HG03095 (cell line): ENCODE measurements at regions not wholly inside any gene's neighbourhood (a gene's known extent, or its start where the extent isn't known, plus 50 kb on each side); places are given as distances from the start of the nearest gene placed in this dataset.

Experiments
- ATAC-seq: cut with Tn5 transposase; IDR thresholded peaks from one replicate; pipeline ENCODE4 v1.9.1; 2021; ENCODE audit warnings: moderate library complexity; ENCODE audit not compliant: unreplicated experiment

DNA sequence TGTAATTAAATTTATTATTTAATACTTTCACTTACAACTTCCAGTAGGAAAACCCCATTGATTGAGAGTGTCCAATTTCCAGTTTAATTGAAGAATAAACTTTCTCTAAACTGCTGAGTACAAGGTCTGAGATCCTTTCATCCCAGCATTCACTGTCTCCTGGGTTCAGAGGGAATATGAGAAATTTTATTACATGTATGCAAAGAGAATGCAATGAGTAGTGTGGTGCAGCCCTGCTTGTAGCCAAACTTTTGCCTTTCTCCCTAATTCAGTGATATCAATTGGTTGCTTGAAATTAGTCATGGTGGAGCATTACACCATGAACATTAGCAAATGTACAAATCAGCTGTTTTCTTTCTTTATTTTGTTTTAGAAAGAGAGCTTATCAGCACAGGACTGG is 780.6 kb upstream of the MDGA2 start:
- no peak for ATAC-seq

- no peak for ATAC-seq
Measured at GRCh38 chr14:48454887-48455286, 779.5 kb upstream of the MDGA2 start.

DNA sequence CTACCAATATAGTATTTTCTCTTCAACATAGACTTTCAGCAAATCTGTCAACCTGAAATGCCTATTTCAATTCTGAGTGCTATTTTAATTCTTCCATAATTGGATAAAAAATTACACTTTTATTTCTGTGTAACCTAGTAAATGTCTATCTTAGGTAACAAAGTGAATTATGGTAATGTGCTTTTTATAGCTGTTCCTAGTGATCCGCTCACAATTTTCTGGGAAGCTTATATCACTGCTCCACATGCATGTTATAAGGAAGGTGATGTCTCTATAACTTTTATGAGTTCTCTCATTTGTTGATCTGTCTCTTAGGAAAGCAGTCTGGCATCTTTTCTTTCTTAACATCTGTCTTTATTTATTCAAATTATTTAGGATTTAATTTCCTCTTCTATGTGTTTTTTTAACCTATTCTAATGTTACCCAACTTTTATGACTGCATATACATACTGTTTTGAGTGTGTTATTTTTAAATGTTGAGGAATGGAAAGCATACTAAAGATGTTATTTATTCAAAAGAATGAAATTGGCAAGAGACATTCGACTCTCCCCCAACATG is 777.1 kb upstream of the MDGA2 start:
- no peak for ATAC-seq

GRCh38 chr14:48435221-48435620 is 759.8 kb upstream of the MDGA2 start:
- no peak for ATAC-seq

- no peak for ATAC-seq
Measured at GRCh38 chr14:48430805-48431204, 755.4 kb upstream of the MDGA2 start.

DNA sequence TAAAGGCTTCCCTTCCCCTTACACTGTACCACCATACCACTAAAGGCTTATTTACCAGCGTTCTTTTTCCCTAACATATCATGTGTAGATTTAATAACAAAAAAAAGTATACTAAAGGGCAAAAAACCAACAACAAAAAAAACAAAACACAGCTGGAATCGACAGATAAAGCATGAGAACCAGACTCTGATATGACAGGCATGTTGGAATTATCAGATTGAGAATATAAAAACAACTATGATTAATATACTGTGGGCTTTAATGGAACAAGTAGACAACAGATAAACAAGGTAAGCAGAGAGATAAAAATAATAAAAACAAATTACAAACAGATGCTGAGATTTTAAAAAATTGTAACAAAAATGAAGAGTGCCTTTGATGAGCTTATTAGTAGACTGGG is 754.1 kb upstream of the MDGA2 start:
- no peak for ATAC-seq

- no peak for ATAC-seq
Measured at GRCh38 chr14:48417715-48418500, 742.5 kb upstream of the MDGA2 start.

- ATAC-seq = no peak
Measured at GRCh38 chr14:48401321-48401720, 725.9 kb upstream of the MDGA2 start.

- no peak for ATAC-seq
Measured at GRCh38 chr14:48398675-48399282, 723.4 kb upstream of the MDGA2 start.

GRCh38 chr14:48391661-48392060 is 716.3 kb upstream of the MDGA2 start:
- ATAC-seq = no peak

DNA sequence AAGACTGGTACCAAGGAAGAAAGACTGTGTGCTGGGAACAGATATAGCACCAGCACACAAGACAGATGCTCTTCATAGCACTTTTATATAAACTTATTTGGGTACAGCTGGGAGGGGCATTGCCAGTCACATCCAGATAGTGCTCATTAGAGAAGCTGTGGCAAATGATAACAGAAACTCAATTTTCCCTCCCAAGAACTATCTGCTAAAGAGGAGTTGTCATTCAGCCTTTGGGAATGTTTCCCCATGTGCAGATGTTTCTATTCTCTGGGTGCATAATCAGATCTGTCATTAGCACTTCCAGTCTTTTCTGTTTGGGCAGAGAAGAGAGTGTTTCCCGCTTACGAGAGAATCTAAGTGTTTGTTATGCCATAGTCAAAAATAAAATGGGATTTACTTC is 714.9 kb upstream of the MDGA2 start:
- ATAC-seq = no peak

GRCh38 chr14:48384821-48385220 is 709.4 kb upstream of the MDGA2 start:
- no peak for ATAC-seq

DNA sequence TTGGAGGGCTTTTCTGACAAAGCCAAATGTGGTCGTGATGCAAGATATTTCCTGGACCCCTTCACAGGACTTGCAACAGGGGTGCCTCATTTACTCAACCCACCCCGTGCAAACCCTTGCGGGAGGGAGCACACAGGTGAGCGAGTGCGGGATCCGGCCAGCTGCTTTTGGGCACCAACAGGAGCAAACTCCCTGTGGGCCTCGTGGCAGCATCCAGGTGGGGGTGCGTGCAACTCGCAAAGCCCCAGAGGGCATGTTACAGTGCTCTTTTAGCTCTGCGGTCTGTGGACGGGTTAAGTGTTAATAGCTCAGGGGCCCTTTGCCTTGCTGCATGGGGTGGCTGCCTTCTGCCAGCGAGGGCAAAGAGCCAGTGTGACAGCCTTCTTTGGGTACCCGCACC is 707.6 kb upstream of the MDGA2 start:
- ATAC-seq = no peak

GRCh38 chr14:48378541-48378940 is 703.1 kb upstream of the MDGA2 start:
- ATAC-seq = no peak

DNA sequence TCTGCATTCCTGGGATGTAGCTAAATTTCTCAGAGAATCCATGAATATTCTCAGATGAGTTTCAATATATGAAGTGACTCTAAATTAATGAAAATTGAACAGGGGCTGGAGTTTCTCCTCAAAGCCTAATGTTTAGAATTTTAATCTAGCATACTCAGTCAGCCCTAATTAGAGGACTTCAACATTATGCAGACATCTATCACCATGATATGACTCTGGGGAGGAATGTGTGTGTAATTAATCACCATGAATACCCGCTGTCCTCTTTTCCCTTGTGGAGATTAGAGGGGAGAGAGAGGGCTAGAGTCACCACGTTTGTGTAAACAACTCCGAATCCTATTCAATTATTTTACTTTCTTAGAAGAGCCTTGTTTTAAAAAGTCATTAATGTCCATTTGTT is 698.6 kb upstream of the MDGA2 start:
- ATAC-seq = no peak

GRCh38 chr14:48350971-48351370 is 675.6 kb upstream of the MDGA2 start:
- no peak for ATAC-seq

GRCh38 chr14:48349689-48350088 is 674.3 kb upstream of the MDGA2 start:
- no peak for ATAC-seq

- ATAC-seq = no peak
Measured at GRCh38 chr14:48341069-48341468, 665.7 kb upstream of the MDGA2 start.

DNA sequence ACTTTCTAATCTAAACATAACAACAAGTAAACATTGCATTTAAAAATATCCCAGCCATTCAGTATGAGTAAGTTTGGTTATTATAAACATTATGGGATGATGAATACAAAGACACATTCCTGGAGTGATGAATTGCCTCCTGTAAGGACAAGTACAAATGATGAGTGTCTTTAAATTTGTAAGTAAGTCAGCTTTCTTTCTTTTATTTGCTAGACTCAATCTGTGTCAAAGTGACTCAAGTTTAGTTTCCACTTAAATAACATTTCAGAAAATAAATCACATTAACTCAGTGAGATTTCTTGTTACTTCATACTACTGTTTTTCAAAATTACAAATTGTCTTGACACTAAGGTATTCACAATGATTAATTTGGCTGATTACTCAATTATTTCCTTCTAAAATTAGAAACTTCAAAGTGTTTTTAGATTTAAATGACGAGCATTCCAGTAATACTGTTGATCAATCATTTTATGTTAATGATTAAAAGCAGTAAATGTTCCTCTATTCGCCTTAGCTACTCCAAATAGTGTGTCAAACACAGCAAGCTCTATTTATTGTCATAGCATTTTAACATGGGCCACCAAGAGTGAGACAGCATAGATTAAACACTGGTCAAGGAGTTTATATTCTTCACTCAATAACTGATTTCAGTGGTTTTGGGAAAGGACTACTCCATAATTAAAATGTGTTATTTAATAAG is 658.0 kb upstream of the MDGA2 start:
- ATAC-seq = no peak

DNA sequence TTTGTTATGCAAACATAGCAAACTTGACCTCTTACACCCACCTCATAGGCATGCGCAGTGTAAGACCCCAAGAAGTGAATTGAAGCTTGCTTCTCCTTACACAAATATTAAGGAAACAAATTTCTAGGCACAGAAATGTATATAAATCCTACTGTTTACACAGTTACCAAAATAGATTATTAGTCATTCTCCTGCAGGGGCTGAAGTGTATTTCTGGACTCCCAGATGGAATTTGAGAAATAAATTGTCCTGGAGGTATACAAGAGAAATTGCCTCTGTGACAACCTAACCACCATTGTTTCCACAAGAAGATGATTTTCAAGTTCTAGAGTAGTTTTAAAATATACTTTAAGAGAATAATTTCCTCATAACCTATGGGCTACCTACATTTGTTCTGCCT is 656.0 kb upstream of the MDGA2 start:
- no peak for ATAC-seq

DNA sequence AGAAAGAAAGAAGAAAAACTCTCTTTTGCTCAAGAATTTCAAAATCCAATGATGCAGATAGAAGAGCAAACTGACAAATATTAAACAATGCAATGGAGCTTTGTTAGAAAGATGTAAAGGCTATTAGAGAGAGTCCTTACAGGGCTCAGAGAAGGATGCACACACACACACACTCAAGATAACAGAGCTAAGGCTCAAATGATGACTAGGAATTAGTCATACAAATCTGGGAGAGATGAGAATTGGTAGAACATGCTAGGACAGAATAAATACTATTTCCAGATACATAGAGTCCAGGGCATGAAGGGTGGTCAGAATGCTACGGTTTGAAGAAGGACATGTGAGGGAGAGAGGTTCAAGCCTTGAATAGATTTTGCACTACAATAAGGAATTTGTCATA is 650.1 kb upstream of the MDGA2 start:
- ATAC-seq = no peak

- no peak for ATAC-seq
Measured at GRCh38 chr14:48323665-48324064, 648.3 kb upstream of the MDGA2 start.
